NCI-H1048 (cell line): ENCODE measurements at regions not wholly inside any gene's neighbourhood (a gene's known extent, or its start where the extent isn't known, plus 50 kb on each side); places are given as distances from the start of the nearest gene placed in this dataset.

Source experiments
- DNase-seq: peaks from one replicate; lab custom pipeline; 2025; lab: John Stamatoyannopoulos, UW

DNA sequence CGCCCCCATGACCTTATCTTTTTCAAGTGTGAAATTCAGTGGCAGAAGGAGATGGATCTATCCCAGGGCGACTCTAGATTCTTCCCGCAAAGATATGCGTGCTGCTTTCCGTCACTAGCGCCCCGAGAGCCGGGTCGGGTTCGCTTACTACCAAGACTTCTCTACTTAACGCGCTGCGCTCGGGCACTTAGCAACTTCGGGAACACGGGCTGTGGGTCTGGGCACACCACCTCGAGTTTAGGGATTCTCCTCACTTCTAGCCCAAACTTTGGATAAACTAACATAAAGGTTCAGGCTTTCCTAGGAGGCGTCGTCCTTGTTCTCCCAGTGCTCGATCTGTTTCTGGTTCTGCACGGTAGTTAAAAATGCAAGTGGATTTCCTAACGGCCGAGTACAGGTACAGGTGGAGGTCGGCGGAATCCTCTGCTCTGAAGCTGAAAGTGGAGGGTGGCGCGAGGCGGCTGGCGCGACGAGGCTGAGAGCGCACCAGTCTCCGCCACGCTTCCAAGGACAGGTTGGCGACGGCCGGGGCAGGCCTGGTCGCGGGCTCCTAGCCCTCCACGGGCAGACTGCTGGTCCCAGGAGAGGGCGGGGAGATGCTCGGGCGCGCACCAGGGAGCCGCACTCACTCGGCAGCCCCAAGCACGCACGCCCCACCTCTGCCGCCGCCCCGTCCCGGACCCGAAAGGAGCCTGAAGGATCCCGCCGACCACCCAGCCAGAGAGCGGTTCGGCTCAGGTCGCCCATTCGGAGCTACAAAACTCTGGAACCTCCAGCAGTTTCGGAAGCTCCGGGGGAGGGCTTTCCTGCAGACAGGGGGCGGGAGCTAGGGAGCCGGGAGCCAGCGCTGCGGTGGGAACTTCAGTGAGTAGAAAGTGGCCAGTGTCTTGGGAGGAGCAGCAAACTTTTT is 100.8 kb upstream of the TENM3 start:
- no peak for DNase-seq

DNA sequence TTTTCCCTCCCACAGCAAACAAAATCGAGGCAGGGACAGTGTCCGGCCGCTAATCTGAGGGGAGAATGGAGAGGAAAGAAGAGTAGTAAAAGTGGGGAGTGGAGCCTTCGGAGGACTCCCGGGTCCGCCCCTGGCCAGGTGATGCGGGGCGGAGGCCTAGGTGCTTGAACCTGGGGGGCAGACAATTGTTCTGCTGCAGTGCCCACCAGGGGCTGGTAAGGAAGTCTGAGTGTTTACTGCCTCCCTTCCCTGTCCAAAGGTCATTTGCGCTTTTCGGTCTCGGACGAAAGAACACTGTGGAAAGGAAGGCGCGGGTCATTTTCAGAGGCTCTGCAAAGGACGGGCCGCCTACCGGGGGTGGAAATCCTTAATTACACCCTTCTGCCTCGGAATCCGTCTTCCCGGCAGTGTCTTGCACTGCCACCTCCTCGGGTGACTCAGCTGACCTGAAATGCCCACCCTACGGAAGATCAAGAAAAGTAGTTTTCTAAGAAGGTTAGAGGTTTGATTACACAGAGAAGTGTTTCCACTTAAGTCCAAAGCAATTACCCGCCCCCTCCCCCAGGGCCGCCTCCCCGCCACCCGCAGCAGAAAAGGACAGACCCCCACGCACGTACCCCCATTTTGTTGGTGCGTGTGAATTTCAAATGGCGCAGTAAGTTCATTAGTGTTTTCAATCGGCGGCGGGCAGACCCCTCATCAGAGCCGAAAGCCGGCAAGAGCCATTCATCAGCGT is 99.9 kb upstream of the TENM3 start:
- DNase-seq: no peak

DNA sequence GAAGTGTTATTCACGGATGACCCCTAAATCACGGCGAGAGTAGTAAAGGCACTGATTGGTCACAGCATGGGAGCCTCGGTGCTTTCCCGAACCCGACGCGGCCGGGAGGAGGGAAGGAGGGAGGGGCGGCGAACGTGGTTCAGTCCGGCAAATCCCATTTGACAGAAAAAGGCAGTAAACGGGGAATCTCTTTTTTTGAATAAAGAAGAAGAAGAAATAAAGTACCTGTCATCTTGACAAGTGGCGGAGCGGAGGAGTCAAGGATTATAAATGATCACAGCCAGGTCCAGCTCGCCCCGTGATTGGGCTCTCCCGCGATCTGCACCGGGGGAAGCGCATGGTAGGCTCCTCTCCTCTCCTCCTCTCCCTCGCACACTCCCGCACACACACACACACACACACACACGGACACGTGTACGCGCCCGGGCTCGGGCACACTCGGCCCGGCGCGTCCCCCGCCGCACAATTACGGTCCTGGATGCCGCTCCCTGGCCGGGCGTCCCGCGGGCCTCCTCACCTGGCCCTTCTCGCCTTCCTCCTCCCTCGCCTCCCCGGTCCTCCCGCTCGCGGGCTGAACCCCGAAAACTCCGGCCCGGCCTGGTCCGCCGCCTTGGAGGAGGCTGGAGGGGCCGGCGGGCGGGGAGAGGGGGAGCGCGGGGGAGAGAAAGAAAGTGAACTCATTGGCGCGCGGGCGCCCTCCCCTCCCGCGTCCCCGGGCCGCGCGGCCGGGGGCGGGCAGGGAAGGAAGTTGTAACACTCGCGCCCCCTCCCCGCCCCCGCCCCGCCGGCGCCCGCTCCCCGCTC is 99.2 kb upstream of the TENM3 start:
- no peak for DNase-seq

- DNase-seq: no peak
Measured at GRCh38 chr4:182144626-182145333, 98.4 kb upstream of the TENM3 start.

DNA sequence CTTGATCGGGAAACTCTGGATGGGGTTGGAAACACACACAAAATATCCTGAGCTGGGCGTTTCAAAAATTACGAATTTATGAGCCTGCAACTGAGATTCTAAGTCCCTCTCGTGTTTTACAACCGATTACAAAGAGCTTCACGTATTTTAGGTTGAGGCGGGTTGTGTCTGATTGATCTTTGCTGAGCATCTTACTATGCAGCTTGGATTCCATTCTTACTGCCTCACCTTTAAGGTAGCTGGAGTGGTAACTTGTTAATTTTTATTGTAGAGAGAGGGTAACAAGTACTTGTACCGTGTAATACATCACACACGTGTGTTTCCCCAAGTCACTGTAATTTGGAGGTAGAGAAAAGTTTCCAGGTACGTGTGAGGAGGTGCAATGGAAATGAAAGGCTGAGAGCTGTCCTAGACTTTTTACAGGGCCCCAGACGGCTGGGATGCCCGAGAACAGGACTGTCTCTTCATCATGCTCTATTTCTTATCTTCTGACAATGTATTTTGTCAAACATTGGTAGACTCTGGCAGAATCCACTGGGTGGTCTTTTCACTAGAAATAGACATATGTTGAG is 97.8 kb upstream of the TENM3 start:
- no peak for DNase-seq

DNA sequence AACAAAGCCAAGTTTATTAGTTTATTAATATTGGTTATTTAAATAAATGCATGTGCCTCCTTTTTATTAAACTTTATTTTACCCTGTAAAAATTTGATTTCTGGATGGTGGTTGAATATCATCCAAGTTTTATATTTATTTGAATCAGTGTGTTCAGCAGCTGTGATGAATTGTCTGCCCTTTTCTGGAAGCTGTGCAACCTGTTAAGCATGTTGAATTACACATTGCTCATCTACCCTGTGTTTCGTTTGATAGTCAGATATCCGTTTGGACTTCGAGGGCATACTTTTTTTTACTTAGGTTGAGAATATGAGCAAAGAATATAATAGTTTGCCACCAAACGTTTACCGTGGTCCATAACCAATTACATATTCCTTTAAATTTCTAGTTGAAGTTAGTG is 95.8 kb upstream of the TENM3 start:
- DNase-seq: no peak

GRCh38 chr4:182150645-182151044 is 92.6 kb upstream of the TENM3 start:
- no peak for DNase-seq

DNA sequence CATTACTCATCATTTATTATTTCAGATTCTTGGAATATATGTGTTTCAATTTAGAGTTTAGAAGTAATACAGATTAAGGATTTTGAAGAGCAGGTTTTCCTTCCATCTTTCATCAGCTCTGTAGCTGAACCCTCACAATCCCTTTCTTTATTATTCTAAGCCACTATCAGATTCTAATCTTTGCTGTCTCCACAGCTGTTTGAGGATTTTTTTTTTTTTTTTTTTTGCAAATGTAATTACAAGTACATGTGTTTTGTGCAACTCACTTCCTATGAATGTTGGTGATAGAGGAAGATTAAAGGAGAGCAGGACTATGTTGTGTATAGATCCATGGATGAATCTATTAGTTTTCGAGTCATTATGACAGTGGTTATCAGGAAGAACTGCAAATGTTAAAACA is 87.4 kb upstream of the TENM3 start:
- no peak for DNase-seq

DNA sequence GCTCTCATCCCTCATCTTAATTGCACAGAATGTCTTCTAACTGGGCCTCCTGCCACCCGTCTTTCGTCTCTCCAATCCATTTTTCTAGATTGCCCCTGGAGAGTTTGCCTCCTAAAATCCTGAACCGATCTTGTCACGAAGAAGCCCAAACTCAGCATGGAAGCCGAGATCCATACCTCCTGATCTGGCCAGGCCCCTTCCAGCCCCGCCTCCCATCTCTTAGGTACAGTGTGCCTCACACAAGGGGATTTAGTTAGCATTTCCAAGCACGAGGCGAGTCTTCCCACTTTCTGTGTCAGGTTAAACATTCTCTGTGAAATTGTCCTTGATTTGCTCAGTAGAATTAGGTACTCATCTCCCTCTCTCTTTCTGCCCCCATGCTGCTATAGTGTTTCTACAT is 80.0 kb upstream of the TENM3 start:
- DNase-seq: no peak

DNA sequence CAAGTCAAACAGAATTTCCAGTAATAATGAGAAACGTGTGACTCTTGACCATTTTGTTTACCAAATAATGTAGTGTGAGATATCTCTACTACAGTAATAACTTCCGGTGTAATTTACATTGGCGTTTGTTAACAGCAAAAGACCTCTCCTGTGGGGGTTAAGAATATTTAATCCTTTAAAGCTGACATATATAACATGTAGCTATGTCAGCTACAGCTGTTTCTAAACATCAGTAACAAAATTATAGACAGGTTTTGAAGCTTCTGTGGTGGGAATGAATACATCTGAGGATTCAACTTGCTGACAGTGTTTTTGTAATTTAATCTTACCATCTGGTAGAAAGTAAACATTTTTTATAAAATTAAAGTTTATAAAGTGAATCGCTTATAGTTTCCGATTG is 73.6 kb upstream of the TENM3 start:
- no peak for DNase-seq

DNA sequence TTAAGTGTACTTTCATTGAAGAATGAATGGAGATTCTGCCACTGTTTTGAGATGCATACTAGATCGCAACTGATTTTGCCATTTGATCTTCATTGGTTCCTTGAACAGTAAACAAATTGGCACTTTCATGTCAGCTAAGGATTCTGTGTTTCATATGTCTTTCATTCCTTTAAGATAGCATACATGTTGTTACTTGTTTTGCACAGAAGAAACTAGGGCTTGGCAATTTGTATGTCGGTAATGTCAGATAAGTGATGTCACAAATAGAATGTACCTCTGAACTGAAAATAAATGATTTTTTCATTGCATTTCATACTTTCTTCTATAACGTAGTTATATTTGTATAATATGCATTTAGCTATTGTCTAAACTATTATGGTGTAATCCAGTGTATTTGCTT is 73.2 kb upstream of the TENM3 start:
- no peak for DNase-seq

DNA sequence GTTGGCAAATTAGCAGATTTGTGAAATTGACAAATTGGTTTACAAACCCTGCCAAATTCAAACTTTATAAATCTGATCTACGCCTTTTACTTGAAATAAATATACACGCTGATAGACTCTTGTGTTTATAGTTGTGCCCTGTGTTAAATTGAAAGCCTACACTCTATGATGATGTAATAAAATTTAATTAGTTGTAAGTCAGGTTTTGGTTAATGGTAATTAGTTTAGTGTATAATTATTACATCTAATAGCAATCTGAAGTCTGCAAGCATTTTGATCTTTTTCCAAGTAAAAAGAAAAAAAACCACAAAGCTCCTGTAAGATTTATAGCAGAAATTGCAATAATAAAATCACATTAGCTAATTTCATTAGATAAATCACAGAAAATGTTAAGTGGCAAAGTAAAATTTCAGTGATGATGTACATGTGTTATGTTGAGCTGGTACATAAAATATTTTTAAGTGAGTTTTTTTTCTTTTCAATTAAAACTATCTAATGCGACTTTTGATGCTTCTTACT is 72.7 kb upstream of the TENM3 start:
- no peak for DNase-seq

DNA sequence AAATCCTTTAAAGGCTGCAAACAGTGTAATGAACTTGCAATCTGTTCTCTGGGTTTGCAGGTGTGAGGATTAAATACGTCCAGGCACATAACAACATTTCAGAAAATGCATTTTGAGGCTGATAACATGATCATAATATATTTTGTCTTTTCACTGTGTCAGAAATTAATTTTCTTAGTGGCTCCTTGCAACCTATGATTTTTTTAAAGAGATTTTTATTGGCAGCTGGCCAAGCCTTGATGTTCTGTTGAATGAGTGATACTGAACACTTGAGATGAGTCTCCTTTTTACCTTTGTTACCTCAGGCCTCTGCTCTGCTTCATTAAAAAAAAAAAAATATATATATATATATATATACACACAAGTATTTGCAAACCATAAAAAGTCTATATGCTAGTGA is 68.2 kb upstream of the TENM3 start:
- DNase-seq: no peak

GRCh38 chr4:182175788-182176519 is 67.2 kb upstream of the TENM3 start:
- no peak for DNase-seq

DNA sequence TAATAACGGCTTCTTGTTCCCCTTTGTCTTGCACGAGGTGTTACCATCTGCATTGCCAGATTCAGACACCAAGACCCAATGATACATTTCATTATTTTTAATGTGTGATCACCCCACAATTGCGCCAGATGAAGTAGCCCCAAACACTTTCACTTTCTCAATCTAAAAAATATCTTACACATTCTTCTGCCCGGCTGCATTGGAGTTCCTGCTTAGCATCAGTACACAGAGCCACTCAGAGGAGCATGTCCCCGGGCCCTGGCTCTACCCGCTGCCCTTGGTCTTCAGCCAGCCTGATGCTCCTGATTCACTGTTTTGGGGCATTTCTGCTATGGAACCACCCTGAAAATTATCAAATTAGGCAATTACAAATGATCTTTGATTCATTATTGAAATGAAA is 66.0 kb upstream of the TENM3 start:
- no peak for DNase-seq

DNA sequence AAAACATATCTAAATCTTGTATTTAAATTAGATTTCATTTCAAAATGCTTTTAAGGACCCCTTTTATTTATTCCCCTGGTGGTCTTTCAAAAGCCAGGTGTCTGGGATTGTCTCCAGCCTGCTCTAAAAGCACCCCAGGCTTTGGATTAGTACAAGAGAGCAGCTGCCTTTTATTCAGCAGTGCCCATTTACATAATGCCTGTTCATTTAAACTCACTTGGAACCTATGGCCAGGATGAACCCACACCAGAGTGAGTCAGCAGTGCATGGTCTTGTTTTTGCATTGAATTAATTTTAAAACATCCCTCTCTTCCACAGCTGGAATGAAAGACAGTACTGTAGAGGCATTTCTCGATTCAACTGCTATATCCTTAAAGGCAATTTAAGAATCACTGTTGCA is 64.1 kb upstream of the TENM3 start:
- no peak for DNase-seq

DNA sequence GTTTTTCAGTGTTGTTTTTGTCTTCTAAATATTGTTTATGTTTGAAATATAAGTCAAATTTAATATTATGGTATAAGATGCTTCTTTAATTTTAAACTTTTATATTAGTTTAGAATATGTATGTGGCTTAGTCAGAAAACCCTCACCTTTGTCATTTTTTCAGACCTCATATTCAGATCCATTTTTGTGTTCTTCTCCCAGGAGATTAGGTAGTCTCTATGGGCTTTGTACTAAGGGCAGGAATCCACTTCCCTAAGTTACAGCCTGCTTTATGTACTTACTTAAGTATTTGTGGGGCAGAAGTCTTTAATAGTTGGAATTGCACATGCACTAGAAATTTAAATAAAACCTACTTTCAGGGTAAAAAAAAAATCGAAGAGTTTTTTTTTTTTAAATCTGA is 63.5 kb upstream of the TENM3 start:
- DNase-seq: no peak

- no peak for DNase-seq
Measured at GRCh38 chr4:182185491-182185890, 57.7 kb upstream of the TENM3 start.

DNA sequence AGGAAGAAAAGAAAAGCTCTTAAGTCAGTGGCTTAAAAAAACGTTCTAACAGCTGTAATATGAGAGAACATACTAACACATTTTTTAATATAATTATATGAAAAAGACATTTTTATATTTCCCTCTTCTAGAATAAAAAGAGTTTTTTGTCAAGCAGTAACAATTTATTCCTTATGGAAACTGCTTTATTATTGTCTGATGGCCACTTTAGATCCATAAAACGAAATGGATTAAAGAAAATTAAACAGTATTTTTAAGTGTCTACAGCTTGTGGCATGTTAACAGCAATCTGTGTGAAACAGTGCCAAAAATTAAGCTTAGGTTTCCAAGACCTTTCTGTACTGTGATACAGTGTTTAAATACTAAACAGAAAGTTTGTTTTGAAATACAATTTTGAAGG is 55.5 kb upstream of the TENM3 start:
- no peak for DNase-seq

GRCh38 chr4:182188622-182189021 is 54.6 kb upstream of the TENM3 start:
- DNase-seq: no peak
